HUES64 (cell line): ENCODE measurements at regions not wholly inside any gene's neighbourhood (a gene's known extent, or its start where the extent isn't known, plus 50 kb on each side); places are given as distances from the start of the nearest gene placed in this dataset.

ENCODE experiments used
- H3K27ac ChIP-seq: 2 replicates; pipeline ENCODE4 v1.7.0; 2013; ENCODE audit warnings: low read depth, low read length, inconsistent platforms
- H3K27me3 ChIP-seq: 2 replicates; pipeline ENCODE4 v1.6.1; 2013; ENCODE audit warnings: mild to moderate bottlenecking, low read length; ENCODE audit not compliant: insufficient read depth
- H3K36me3 ChIP-seq: 2 replicates; pipeline ENCODE4 v1.6.1; 2013; ENCODE audit warnings: mild to moderate bottlenecking, low read length; ENCODE audit not compliant: insufficient read depth
- H3K4me1 ChIP-seq: 2 replicates; pipeline ENCODE4 v1.6.1; 2013; ENCODE audit warnings: mild to moderate bottlenecking, low read length, moderate library complexity; ENCODE audit not compliant: insufficient read depth
- H3K4me3 ChIP-seq: 2 replicates; pipeline ENCODE4 v1.5.1; 2013; ENCODE audit warnings: mild to moderate bottlenecking, low read length, moderate library complexity
- H3K9ac ChIP-seq: 2 replicates; pipeline ENCODE4 v1.6.1; 2013; ENCODE audit warnings: mild to moderate bottlenecking, low read depth, low read length
- H3K9me3 ChIP-seq: 2 replicates; pipeline ENCODE4 v1.6.1; 2013; ENCODE audit warnings: low read depth, low read length; ENCODE audit not compliant: insufficient read depth
- WGBS: fragments of 150-250, 120-280 bp; methylation state at CpG from one replicate; pipeline ENCODE4 v1.1.7; 2013; ENCODE audit warnings: missing lambda C conversion rate; 5-methylcytosine and 5-hydroxymethylcytosine counted together

GRCh38 chr6:104010897-104011296 lies 848.8 kb downstream of the HACE1 start:
- H3K27me3 ChIP-seq = no peaks in the 10 kb centered on the region
- no peak overlapping the region for H3K27ac ChIP-seq
- no peaks in the 10 kb centered on the region for H3K36me3 ChIP-seq
- H3K9me3 ChIP-seq = no peaks in the 10 kb centered on the region
- H3K4me1 ChIP-seq = peaks cover 15% of the 10 kb centered on the region
- no peak overlapping the region for H3K9ac ChIP-seq
- no peak overlapping the region for H3K4me3 ChIP-seq

- Histone ChIP-seq H3K4me1 (no peaks in the 10 kb centered on the region), H3K9ac (no peak overlapping the region), H3K4me3 (no peak overlapping the region), H3K27ac (no peak overlapping the region), H3K9me3 (no peaks in the 10 kb centered on the region), H3K27me3 (no peaks in the 10 kb centered on the region), H3K36me3 (no peaks in the 10 kb centered on the region)
- WGBS = 81% methylated on average over 3 of the region's 3 CpGs
Observed at GRCh38 chr6:104003803-104004516, 855.8 kb downstream of the HACE1 start.

- H3K4me1 ChIP-seq = peaks cover 3% of the 10 kb centered on the region; the same call in 1 of the 2 replicates
- no peak overlapping the region for H3K4me3 ChIP-seq
- no peaks in the 10 kb centered on the region for H3K36me3 ChIP-seq
- H3K27me3 ChIP-seq = no peaks in the 10 kb centered on the region
- H3K9ac ChIP-seq = no peak overlapping the region
- no peak overlapping the region for H3K27ac ChIP-seq
- WGBS = no CpG with 5 or more reads among the region's 1 CpG
- H3K9me3 ChIP-seq = no peaks in the 10 kb centered on the region
Observed at GRCh38 chr6:103995571-103995970, 864.1 kb downstream of the HACE1 start.

GRCh38 chr6:103983860-103984259 lies 875.9 kb downstream of the HACE1 start:
- Histone ChIP-seq H3K9ac (no peak overlapping the region), H3K36me3 (no peaks in the 10 kb centered on the region), H3K27me3 (no peaks in the 10 kb centered on the region), H3K27ac (no peak overlapping the region), H3K4me1 (no peaks in the 10 kb centered on the region), H3K4me3 (no peak overlapping the region), H3K9me3 (no peaks in the 10 kb centered on the region)
- 94% methylated on average over 6 of the region's 6 CpGs for WGBS

GRCh38 chr6:103983011-103983410 lies 876.7 kb downstream of the HACE1 start:
- no peaks in the 10 kb centered on the region for H3K9me3 ChIP-seq
- WGBS = 98% methylated on average over 5 of the region's 5 CpGs
- no peaks in the 10 kb centered on the region for H3K36me3 ChIP-seq
- H3K27me3 ChIP-seq = no peaks in the 10 kb centered on the region
- H3K4me1 ChIP-seq = no peaks in the 10 kb centered on the region
- no peak overlapping the region for H3K9ac ChIP-seq
- no peak overlapping the region for H3K4me3 ChIP-seq
- H3K27ac ChIP-seq = no peak overlapping the region

GRCh38 chr6:103982574-103982973 lies 877.1 kb downstream of the HACE1 start:
- Histone ChIP-seq H3K27ac (no peak overlapping the region), H3K9ac (no peak overlapping the region), H3K27me3 (no peaks in the 10 kb centered on the region), H3K36me3 (no peaks in the 10 kb centered on the region), H3K4me1 (no peaks in the 10 kb centered on the region), H3K9me3 (no peaks in the 10 kb centered on the region), H3K4me3 (no peak overlapping the region)
- WGBS = 97% methylated on average over 4 of the region's 4 CpGs

GRCh38 chr6:103979308-103979707 lies 880.4 kb downstream of the HACE1 start:
- H3K27me3 ChIP-seq = no peaks in the 10 kb centered on the region
- H3K36me3 ChIP-seq = no peaks in the 10 kb centered on the region
- WGBS = over 99% methylated on average over 2 of the region's 2 CpGs
- H3K9ac ChIP-seq = no peak overlapping the region
- no peak overlapping the region for H3K4me3 ChIP-seq
- H3K27ac ChIP-seq = no peak overlapping the region
- H3K9me3 ChIP-seq = no peaks in the 10 kb centered on the region
- no peaks in the 10 kb centered on the region for H3K4me1 ChIP-seq

GRCh38 chr6:103937389-103937788 lies 922.3 kb downstream of the HACE1 start:
- no peak overlapping the region for H3K27ac ChIP-seq
- H3K4me1 ChIP-seq = no peaks in the 10 kb centered on the region
- no peak overlapping the region for H3K9ac ChIP-seq
- no peaks in the 10 kb centered on the region for H3K27me3 ChIP-seq
- H3K4me3 ChIP-seq = no peak overlapping the region
- no peaks in the 10 kb centered on the region for H3K36me3 ChIP-seq
- no peaks in the 10 kb centered on the region for H3K9me3 ChIP-seq

GRCh38 chr6:103925317-103925716 lies 934.4 kb downstream of the HACE1 start:
- Histone ChIP-seq H3K27me3 (no peaks in the 10 kb centered on the region), H3K9ac (no peak overlapping the region), H3K9me3 (0 out of 2 replicates have a peak, but pooled peaks cover 8% of the 10 kb centered on the region), H3K27ac (no peak overlapping the region), H3K4me1 (no peaks in the 10 kb centered on the region), H3K36me3 (no peaks in the 10 kb centered on the region), H3K4me3 (no peak overlapping the region)
- WGBS = 94% methylated on average over 1 of the region's 2 CpGs

GRCh38 chr6:103910018-103910417 lies 949.7 kb downstream of the HACE1 start:
- no peak overlapping the region for H3K27ac ChIP-seq

GRCh38 chr6:103908898-103909297 lies 950.8 kb downstream of the HACE1 start:
- no peak overlapping the region for H3K4me3 ChIP-seq
- H3K9ac ChIP-seq = no peak overlapping the region
- H3K9me3 ChIP-seq = no peaks in the 10 kb centered on the region
- no peak overlapping the region for H3K27ac ChIP-seq
- H3K4me1 ChIP-seq = no peaks in the 10 kb centered on the region
- 96% methylated on average over 3 of the region's 3 CpGs for WGBS
- no peaks in the 10 kb centered on the region for H3K36me3 ChIP-seq
- peaks cover 31% of the 10 kb centered on the region for H3K27me3 ChIP-seq

More at GRCh38 chr6:103910018-103910417, 949.7 kb downstream of the HACE1 start:
- H3K4me1 ChIP-seq = no peaks in the 10 kb centered on the region
- H3K9me3 ChIP-seq = no peaks in the 10 kb centered on the region
- H3K4me3 ChIP-seq = no peak overlapping the region
- H3K36me3 ChIP-seq = no peaks in the 10 kb centered on the region
- peaks cover 26% of the 10 kb centered on the region for H3K27me3 ChIP-seq
- H3K9ac ChIP-seq = no peak overlapping the region

GRCh38 chr6:103895136-103895535 lies 964.6 kb downstream of the HACE1 start:
- no peaks in the 10 kb centered on the region for H3K36me3 ChIP-seq
- WGBS = 97% methylated on average over 2 of the region's 2 CpGs
- no peak overlapping the region for H3K27ac ChIP-seq

More at GRCh38 chr6:103895136-103895535, 964.6 kb downstream of the HACE1 start:
- Histone ChIP-seq H3K4me1 (no peaks in the 10 kb centered on the region), H3K4me3 (no peak overlapping the region), H3K9ac (no peak overlapping the region), H3K27me3 (no peaks in the 10 kb centered on the region), H3K9me3 (no peaks in the 10 kb centered on the region)
